Right lobe of liver (tissue), 6 donors: ENCODE measurements at regions not wholly inside any gene's neighbourhood (a gene's known extent, or its start where the extent isn't known, plus 50 kb on each side); places are given as distances from the start of the nearest gene placed in this dataset.
A peak's percentile ranks its signal among the peaks of the same experiment; 100 is the strongest.

Source experiments
- ATAC-seq, 4 donors: fragments of 200-7000 bp; cut with Tn5 transposase; one replicate each; pipeline ENCODE4 v1.9.1; 2020; ENCODE audit warnings: mild to moderate bottlenecking in 4 of 4, moderate library complexity in 4 of 4
- DNase-seq, 3 donors: peaks; one replicate each; pipeline ENCODE4 v3.0.0-alpha.2; 2020
- H3K27ac ChIP-seq, 3 donors: fragments of 200-600 bp; one replicate each; pipeline ENCODE4 v1.8.0; 2022
- H3K27me3 ChIP-seq, 2 donors: fragments of 200-600 bp; one replicate each; pipeline ENCODE4 v1.8.0; 2022
- H3K36me3 ChIP-seq, 4 donors: fragments of 200-600 bp; sonication (generic) in 1 of 4; one replicate each; pipeline versions ENCODE4 v1.5.1 to v1.8.0; 2017 to 2022; ENCODE audit warnings: control low read depth in 1 of 4
- H3K4me1 ChIP-seq, 4 donors: fragments of 200-600 bp; sonication (generic) in 1 of 4; one replicate each; pipeline versions ENCODE4 v1.5.1 to v1.8.0; 2017 to 2022; ENCODE audit warnings: control low read depth in 1 of 4
- H3K4me3 ChIP-seq, 3 donors: fragments of 200-600 bp; one replicate each; pipeline ENCODE4 v1.8.0; 2022
- H3K9me3 ChIP-seq, 4 donors: fragments of 200-600 bp; sonication (generic) in 1 of 4; one replicate each; pipeline versions ENCODE4 v1.5.1 to v1.8.0; 2017 to 2022; ENCODE audit warnings: control low read depth in 1 of 4
- CTCF ChIP-seq, 4 donors: fragments of 200-600 bp in 3 of 4; fragments of 450-650 bp in 1 of 4; IDR thresholded peaks; one replicate each; pipeline versions ENCODE4 v1.5.1 to v1.8.0; 2016 to 2022; ENCODE audit warnings: antibody characterized with exemption in 4 of 4, mild to moderate bottlenecking in 2 of 4
- POLR2A ChIP-seq: fragments of 450-650 bp; IDR thresholded peaks from one replicate; pipeline ENCODE4 v1.6.1; 2017; ENCODE audit warnings: antibody characterized with exemption, mild to moderate bottlenecking
- WGBS: methylation state at CpG from one replicate; pipeline ENCODE4 v1.1.6; 2018; ENCODE audit warnings: low coverage, low lambda C conversion rate; ENCODE audit not compliant: insufficient coverage; ENCODE audit errors: missing lambda C conversion rate; 5-methylcytosine and 5-hydroxymethylcytosine counted together
- intact Hi-C, 2 donors: fragments of 100-400 bp; cut with DNase I; formaldehyde crosslinking; loops; one replicate each; pipeline versions ENCODE4 v1.11.2 to v1.14.1; 2022
- donor health status: DM: no; HTN: yes; CAD: no.
- donor health status: DM: no; HTN: no; CAD: no.
- donor health status: DM: no; HTN: no; CAD: no.
- donor health status: DM: no; HTN: yes; CAD: no.
- donor health status: DM: no; HTN: yes; CAD: no.

- ATAC-seq (no peak), DNase-seq (no peak)
- TF ChIP-seq CTCF (IDR thresholded peaks at IDR 0.05) (no peak), POLR2A (no peak)
- Histone ChIP-seq H3K4me3 (no peak overlapping the region), H3K4me1 (peaks cover 0 to 36% (median 21%) of the 10 kb centered on the region in 4 donors), H3K9me3 (no peaks in the 10 kb centered on the region), H3K36me3 (no peaks in the 10 kb centered on the region), H3K27ac (no peak overlapping the region), H3K27me3 (no peaks in the 10 kb centered on the region)
- intact Hi-C loops: no loop called here
- WGBS: 100% methylated on average over 1 of the region's 1 CpG
Measured at GRCh38 chr2:46844443-46844842, 71.2 kb downstream of the MCFD2 start.

- 96% methylated on average over 2 of the region's 2 CpGs for WGBS
- TF ChIP-seq CTCF (IDR thresholded peaks at IDR 0.05) (no peak), POLR2A (no peak)
- ATAC-seq (no peak), DNase-seq (no peak)
- Histone ChIP-seq H3K27me3 (no peaks in the 10 kb centered on the region), H3K9me3 (no peaks in the 10 kb centered on the region), H3K4me3 (no peak overlapping the region), H3K27ac (no peak overlapping the region), H3K4me1 (peaks cover 0 to 33% (median 21%) of the 10 kb centered on the region in 4 donors), H3K36me3 (no peaks in the 10 kb centered on the region)
- intact Hi-C loops: no loop called here
Measured at GRCh38 chr2:46844034-46844433, 71.6 kb downstream of the MCFD2 start.

GRCh38 chr2:46843316-46843715 lies 72.3 kb downstream of the MCFD2 start:
- no peak for ATAC-seq
- Histone ChIP-seq H3K9me3 (no peaks in the 10 kb centered on the region), H3K4me1 (peaks cover 0 to 26% (median 17%) of the 10 kb centered on the region in 4 donors), H3K27ac (no peak overlapping the region), H3K4me3 (no peak overlapping the region), H3K36me3 (no peaks in the 10 kb centered on the region), H3K27me3 (no peaks in the 10 kb centered on the region)
- DNase-seq: peak in 1 of 3 donors; percentile 0
- TF ChIP-seq POLR2A (no peak), CTCF (IDR thresholded peaks at IDR 0.05) (no peak)
- 62% methylated on average over 3 of the region's 5 CpGs for WGBS
- intact Hi-C loops: no loop called here

GRCh38 chr2:46842876-46843275 lies 72.7 kb downstream of the MCFD2 start:
- Histone ChIP-seq H3K27ac (no peak overlapping the region), H3K36me3 (no peaks in the 10 kb centered on the region), H3K4me3 (no peak overlapping the region), H3K9me3 (no peaks in the 10 kb centered on the region), H3K27me3 (no peaks in the 10 kb centered on the region), H3K4me1 (peaks cover 0 to 22% (median 13%) of the 10 kb centered on the region in 4 donors)
- intact Hi-C loops: no loop called here
- TF ChIP-seq CTCF (IDR thresholded peaks at IDR 0.05): no peak
- TF ChIP-seq POLR2A: no peak
- ATAC-seq (peak in 3 of 4 donors; percentile 7 to 14 (median 9)), DNase-seq (peak in 2 of 3 donors; percentile 24 to 50)
- 66% methylated on average over 6 of the region's 7 CpGs for WGBS

GRCh38 chr2:46841621-46842020 lies 74.0 kb downstream of the MCFD2 start:
- WGBS: 64% methylated on average over 4 of the region's 4 CpGs
- H3K36me3 ChIP-seq: no peaks in the 10 kb centered on the region
- ATAC-seq: peak; percentile 17 to 46 (median 40)
- H3K27ac ChIP-seq: no peak overlapping the region
- DNase-seq: peak in 2 of 3 donors; percentile 18 to 47
- H3K4me1 ChIP-seq: peaks cover 0 to 10% (median 5%) of the 10 kb centered on the region in 4 donors
- intact Hi-C loops: no loop called here
- no peak overlapping the region for H3K4me3 ChIP-seq
- TF ChIP-seq CTCF (IDR thresholded peaks at IDR 0.05) (no peak), POLR2A (no peak)
- H3K27me3 ChIP-seq: no peaks in the 10 kb centered on the region
- no peaks in the 10 kb centered on the region for H3K9me3 ChIP-seq
